ENCODE measurements at regions not wholly inside any gene's neighbourhood (a gene's known extent, or its start where the extent isn't known, plus 50 kb on each side); places are given as distances from the start of the nearest gene placed in this dataset.

GRCh38 chr2:151025816-151026215, 235.8 kb downstream of the RBM43 start:
- FAIRE-seq, result no peak

GRCh38 chr2:151024696-151025251, 236.9 kb downstream of the RBM43 start:
- no peak for FAIRE-seq

More at GRCh38 chr2:151025816-151026215, 235.8 kb downstream of the RBM43 start:
- no peak for DNase-seq (ENCODE audit: insufficient read length, low spot score)
- TF ChIP-seq POLR2A (IDR thresholded peaks at IDR 0.05; ENCODE audit: low read depth, low read length), result no peak

GRCh38 chr2:151021747-151022452, 239.8 kb downstream of the RBM43 start:
- FAIRE-seq (no peak), DNase-seq (ENCODE audit: insufficient read length, low spot score) (no peak)
- no peak for TF ChIP-seq POLR2A (IDR thresholded peaks at IDR 0.05; ENCODE audit: low read depth, low read length)

More at GRCh38 chr2:151024696-151025251, 236.9 kb downstream of the RBM43 start:
- no peak for TF ChIP-seq POLR2A (IDR thresholded peaks at IDR 0.05; ENCODE audit: low read depth, low read length)
- DNase-seq (ENCODE audit: insufficient read length, low spot score), result no peak

- no peak for FAIRE-seq
- no peak for DNase-seq (ENCODE audit: insufficient read length, low spot score)
- TF ChIP-seq POLR2A (IDR thresholded peaks at IDR 0.05; ENCODE audit: low read depth, low read length), result no peak
Measured at GRCh38 chr2:151020411-151020810, 241.3 kb downstream of the RBM43 start.

- FAIRE-seq (no peak), DNase-seq (ENCODE audit: insufficient read length, low spot score) (no peak)
- no peak for TF ChIP-seq POLR2A (IDR thresholded peaks at IDR 0.05; ENCODE audit: low read depth, low read length)
Measured at GRCh38 chr2:151009437-151010175, 252.1 kb downstream of the RBM43 start.

- no peak for TF ChIP-seq POLR2A (IDR thresholded peaks at IDR 0.05; ENCODE audit: low read depth, low read length)
- FAIRE-seq (no peak), DNase-seq (ENCODE audit: insufficient read length, low spot score) (no peak)
Measured at GRCh38 chr2:151007365-151007764, 254.3 kb downstream of the RBM43 start.

- DNase-seq (ENCODE audit: insufficient read length, low spot score) (no peak), FAIRE-seq (no peak)
- no peak for TF ChIP-seq POLR2A (IDR thresholded peaks at IDR 0.05; ENCODE audit: low read depth, low read length)
Measured at GRCh38 chr2:151002959-151003600, 258.6 kb downstream of the RBM43 start.

- no peak for TF ChIP-seq POLR2A (IDR thresholded peaks at IDR 0.05; ENCODE audit: low read depth, low read length)
- no peak for FAIRE-seq
- DNase-seq (ENCODE audit: insufficient read length, low spot score), result no peak
Measured at GRCh38 chr2:150997702-150998440, 263.8 kb downstream of the RBM43 start.

- no peak for DNase-seq (ENCODE audit: insufficient read length, low spot score)
- no peak for FAIRE-seq
- no peak for TF ChIP-seq POLR2A (IDR thresholded peaks at IDR 0.05; ENCODE audit: low read depth, low read length)
Measured at GRCh38 chr2:150997066-150997465, 264.6 kb downstream of the RBM43 start.

GRCh38 chr2:150994076-150994475, 267.6 kb downstream of the RBM43 start:
- no peak for FAIRE-seq
- DNase-seq (ENCODE audit: insufficient read length, low spot score), result no peak
- no peak for TF ChIP-seq POLR2A (IDR thresholded peaks at IDR 0.05; ENCODE audit: low read depth, low read length)

- DNase-seq (ENCODE audit: insufficient read length, low spot score) (no peak), FAIRE-seq (no peak)
- TF ChIP-seq POLR2A (IDR thresholded peaks at IDR 0.05; ENCODE audit: low read depth, low read length), result no peak
Measured at GRCh38 chr2:150989969-150990368, 271.7 kb downstream of the RBM43 start.

- no peak for FAIRE-seq
- DNase-seq (ENCODE audit: insufficient read length, low spot score), result no peak
- no peak for TF ChIP-seq POLR2A (IDR thresholded peaks at IDR 0.05; ENCODE audit: low read depth, low read length)
Measured at GRCh38 chr2:150985741-150986140, 275.9 kb downstream of the RBM43 start.

- FAIRE-seq, result no peak
- no peak for TF ChIP-seq POLR2A (IDR thresholded peaks at IDR 0.05; ENCODE audit: low read depth, low read length)
- no peak for DNase-seq (ENCODE audit: insufficient read length, low spot score)
Measured at GRCh38 chr2:150983314-150983897, 278.3 kb downstream of the RBM43 start.
